Nucleus accumbens (tissue), 56 donors: ENCODE measurements at regions not wholly inside any gene's neighbourhood (a gene's known extent, or its start where the extent isn't known, plus 50 kb on each side); places are given as distances from the start of the nearest gene placed in this dataset.

Experiments used
- DNase-seq, 56 donors: peaks; one replicate each; lab custom pipeline; 2025; lab: John Stamatoyannopoulos, UW

- DNase-seq, result peak in 3 of 56 donors; percentile 9 to 36 (median 11)
These were observed 240.1 kb downstream of the NPHP4 start for GRCh38 chr1:5751833-5752745.

DNA sequence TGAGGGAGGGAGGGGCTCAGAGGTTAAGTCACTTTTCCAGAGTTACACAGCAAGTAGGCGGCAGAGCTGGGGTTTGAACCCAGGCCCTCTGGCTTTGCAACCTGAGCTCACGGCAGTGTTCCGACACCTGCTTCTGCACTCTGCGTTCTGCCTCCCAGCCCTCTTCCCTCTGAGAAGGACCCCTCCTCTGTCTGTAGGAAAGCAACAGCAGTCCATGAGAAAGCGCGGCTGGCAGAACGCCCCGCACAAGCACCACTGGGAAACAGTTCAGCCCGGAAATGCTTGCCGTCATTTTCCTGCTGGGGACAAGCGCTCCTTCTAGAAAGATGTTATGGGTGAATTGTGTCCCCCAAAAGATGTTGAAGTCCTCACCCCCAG lies 241.1 kb downstream of the NPHP4 start:
- no peak for DNase-seq

DNA sequence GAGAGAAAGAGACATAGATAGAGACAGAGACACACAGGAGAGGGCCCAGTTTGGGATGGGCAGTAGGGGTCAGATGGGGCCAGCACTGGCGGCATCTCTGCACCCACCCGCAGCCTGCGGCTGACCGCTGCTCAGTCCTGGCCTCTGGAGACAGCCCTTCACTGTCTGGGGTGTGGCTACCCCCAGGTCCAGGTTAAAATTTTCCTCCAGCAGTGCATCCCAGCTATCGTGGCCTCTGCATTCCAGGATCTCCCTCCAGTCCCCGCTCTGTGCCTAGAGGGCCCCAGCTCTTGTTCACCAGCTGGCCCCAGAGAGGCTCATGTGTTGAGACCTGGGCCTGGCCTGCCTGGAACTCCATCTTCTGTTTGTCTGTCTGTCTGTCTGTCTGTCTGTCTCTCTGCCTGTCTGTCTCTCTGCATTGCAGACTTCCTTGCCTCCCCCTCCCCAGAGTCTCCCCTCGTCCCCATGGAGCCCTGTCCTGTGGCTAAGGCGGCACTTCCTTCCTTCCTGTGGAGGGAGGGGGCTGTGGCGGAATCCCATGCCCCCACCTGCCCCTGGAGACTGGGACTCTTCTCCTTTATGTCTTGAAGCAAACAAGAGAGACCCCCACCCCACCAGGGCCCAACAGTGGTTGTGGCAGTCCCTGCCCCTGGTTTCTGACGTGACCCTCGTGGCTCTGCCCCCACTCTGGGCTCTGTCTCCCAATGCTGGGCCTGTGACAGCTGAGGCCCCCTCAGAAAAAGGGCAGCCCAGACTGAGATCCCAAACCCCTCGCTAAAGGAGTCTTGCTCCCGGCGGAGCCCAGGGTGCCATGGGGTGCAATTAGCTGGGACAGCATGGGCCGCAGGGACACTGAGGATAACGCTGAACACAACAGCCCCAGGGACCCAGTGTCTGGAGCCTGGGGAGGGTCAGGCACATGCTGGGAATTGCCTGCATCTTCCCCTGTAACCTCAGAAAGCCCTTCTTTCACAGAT lies 241.8 kb downstream of the NPHP4 start:
- no peak for DNase-seq

DNA sequence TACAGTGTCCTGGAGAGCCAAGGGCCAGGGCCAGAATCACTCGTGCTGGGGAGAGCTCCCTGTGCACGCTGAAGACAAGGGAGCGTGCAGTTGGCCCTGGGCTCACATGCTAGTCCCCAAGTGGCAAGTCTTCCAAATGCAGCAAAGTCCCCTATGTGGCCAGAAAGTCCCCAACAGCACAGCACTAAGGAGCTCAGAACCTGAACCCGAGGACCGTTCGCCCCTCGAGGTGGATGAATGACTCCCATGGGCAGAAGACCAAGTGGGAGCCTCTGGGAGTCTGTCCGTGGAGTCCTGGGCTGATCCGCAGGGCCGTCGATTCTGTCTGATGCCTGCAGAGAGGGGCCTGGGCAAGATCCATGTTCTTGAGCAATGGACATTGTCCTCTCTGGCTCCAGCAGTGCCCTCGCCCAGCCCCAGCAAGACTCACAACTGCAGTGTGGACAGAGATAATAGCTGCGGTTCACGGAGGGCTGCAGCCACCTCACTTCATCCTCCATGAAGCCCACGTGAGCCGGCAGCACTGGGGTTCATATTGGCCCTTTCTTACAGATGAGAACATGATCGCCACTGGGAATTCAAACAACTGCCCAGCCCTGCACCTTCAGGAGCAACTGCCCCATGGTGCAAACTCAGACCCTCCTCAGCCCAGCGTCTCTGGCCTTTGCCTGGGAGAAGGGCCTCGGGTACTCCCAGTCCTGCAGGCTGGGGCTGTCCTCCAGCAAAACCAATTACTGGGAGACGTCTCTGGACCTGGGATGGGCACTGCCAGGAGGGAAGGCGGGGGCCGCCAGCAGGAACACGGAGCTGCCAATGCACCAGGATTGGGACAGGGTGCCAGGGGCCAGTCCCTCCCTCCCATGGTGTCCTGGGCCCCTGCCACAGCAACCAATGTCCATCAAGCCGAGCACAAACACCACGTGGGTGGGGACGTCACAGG lies 243.7 kb downstream of the NPHP4 start:
- DNase-seq, result no peak

- no peak for DNase-seq
These were observed 244.6 kb downstream of the NPHP4 start for GRCh38 chr1:5747426-5748285.

- no peak for DNase-seq
These were observed 245.4 kb downstream of the NPHP4 start for GRCh38 chr1:5746611-5747425.

GRCh38 chr1:5745800-5746610 lies 246.2 kb downstream of the NPHP4 start:
- peak in 50 of 56 donors; percentile 11 to 78 (median 44) for DNase-seq

DNA sequence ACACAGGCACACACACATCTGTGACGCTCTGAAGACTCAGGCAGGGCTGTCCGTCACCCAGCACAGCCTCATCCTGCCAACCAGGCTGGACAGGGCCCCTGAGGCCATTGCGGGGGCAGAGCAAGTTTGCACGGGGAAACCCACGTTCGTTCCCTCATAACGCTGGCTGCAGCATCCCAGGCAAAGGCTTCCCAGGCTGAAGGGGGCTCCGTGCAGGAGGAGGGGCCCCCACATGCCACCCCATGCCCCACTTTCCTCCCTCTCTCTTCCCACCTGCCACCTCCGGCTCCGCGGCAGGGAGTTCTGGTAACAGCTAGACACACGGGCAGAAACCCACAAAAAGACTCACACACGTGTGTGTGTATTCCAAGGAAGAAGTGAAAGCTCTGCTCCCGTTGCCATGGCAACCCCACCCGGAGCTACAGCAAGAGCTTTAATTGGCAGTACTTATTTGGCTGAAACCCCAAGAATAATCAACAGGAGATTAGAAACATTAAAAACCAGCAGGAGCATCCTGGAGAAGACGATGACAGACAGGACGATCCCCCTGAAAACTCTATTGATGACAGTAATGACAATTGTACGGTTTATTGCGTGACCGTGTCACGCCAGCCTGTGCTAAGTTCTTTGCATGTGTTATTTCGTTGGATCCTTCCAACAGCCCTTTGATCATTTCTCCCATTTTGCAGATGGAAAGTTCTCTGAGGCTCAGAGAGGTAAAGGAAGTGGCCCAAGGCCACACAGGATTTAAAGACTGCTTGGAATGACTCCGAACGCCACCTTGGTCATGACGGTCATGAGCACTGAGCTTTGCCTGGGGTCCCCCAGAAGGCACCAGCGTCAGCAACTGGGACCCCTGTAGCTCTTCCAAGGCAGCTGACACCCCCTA lies 247.1 kb downstream of the NPHP4 start:
- peak in 48 of 56 donors; percentile 5 to 88 (median 44) for DNase-seq

DNA sequence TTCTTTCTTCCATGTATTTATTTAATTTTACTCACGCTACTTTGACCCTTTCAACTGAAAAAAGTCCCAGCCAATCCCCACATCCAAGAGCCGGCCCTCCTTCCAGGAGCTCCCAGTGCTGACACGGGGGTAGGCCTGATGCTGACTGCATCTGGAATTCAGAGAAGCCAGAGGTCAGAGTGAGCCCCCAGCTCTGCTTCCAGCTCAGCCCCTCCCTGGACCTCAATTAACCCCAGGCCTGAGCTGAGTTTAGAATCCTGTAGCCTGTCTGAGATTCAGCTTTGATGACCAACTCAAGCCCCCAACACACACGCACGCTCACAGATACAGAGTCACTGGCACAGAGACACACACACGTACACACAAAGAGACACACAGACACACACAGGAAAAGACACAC lies 247.9 kb downstream of the NPHP4 start:
- DNase-seq, result no peak

GRCh38 chr1:5743435-5744095 lies 248.7 kb downstream of the NPHP4 start:
- DNase-seq, result no peak

GRCh38 chr1:5742801-5743200 lies 249.4 kb downstream of the NPHP4 start:
- no peak for DNase-seq

DNA sequence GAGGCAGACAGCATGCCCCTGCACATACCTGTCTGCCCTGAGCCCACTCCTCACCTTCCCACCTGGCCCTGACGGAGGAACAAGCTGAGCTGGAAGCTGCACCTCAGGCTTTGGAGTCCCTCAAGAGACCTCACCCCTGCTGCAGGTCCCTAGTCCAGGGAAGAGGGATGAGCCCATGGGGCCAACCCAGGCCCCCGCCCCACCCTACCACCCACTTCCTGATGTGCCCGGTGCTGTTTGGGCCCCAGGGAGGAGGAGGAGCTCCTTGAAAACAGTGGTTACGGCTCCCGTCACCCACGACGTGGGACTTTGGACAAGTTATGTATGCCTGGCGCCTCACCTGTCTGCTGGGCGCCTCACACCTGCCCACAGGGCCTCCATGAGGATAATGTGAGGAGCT lies 250.2 kb downstream of the NPHP4 start:
- no peak for DNase-seq

- DNase-seq, result no peak
These were observed 251.1 kb downstream of the NPHP4 start for GRCh38 chr1:5740865-5741860.

GRCh38 chr1:5740450-5740849 lies 251.8 kb downstream of the NPHP4 start:
- no peak for DNase-seq
